ENCODE measurements at regions not wholly inside any gene's neighbourhood (a gene's known extent, or its start where the extent isn't known, plus 50 kb on each side); places are given as distances from the start of the nearest gene placed in this dataset.

GRCh38 chr4:38411092-38411491 is 252.9 kb upstream of the KLF3 start:
- TF ChIP-seq, protein P1, sequence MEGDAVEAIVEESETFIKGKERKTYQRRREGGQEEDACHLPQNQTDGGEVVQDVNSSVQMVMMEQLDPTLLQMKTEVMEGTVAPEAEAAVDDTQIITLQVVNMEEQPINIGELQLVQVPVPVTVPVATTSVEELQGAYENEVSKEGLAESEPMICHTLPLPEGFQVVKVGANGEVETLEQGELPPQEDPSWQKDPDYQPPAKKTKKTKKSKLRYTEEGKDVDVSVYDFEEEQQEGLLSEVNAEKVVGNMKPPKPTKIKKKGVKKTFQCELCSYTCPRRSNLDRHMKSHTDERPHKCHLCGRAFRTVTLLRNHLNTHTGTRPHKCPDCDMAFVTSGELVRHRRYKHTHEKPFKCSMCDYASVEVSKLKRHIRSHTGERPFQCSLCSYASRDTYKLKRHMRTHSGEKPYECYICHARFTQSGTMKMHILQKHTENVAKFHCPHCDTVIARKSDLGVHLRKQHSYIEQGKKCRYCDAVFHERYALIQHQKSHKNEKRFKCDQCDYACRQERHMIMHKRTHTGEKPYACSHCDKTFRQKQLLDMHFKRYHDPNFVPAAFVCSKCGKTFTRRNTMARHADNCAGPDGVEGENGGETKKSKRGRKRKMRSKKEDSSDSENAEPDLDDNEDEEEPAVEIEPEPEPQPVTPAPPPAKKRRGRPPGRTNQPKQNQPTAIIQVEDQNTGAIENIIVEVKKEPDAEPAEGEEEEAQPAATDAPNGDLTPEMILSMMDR (IDR thresholded peaks at IDR 0.05; ENCODE audit: low read depth, low read length): no peak
- TF ChIP-seq EZH2phosphoT487 (IDR thresholded peaks at IDR 0.05; ENCODE audit: low read depth): no peak
